BJ (cell line): ENCODE measurements at regions not wholly inside any gene's neighbourhood (a gene's known extent, or its start where the extent isn't known, plus 50 kb on each side); places are given as distances from the start of the nearest gene placed in this dataset.

Source experiments
- CTCF ChIA-PET: fragments of 350-600 bp; formaldehyde crosslinking; extraction: SDS; loops from one replicate; lab custom pipeline; 2021; ENCODE audit warnings: antibody characterized with exemption, inconsistent platforms; lab: Yijun Ruan, JAX
- POLR2A ChIA-PET: fragments of 300-600 bp; sonication (Branson Sonifier 250); formaldehyde crosslinking; extraction: SDS; loops from one replicate; lab custom pipeline; 2021; ENCODE audit warnings: antibody characterized with exemption; lab: Charles Lee
- DNase-seq: peaks from one replicate; pipeline ENCODE4 v3.0.0-alpha.2; 2011; ENCODE audit warnings: low read depth
- H3K27me3 ChIP-seq: 2 replicates; pipeline ENCODE4 v1.6.0; 2011; ENCODE audit warnings: low read length; ENCODE audit not compliant: control insufficient read depth, insufficient read depth
- H3K36me3 ChIP-seq: 2 replicates; pipeline ENCODE4 v1.5.1; 2011; ENCODE audit warnings: low read length; ENCODE audit not compliant: control insufficient read depth, insufficient read depth
- H3K4me3 ChIP-seq: 2 replicates; pipeline ENCODE4 v1.5.1; 2011; ENCODE audit warnings: low read depth, mild to moderate bottlenecking, control low read depth, low read length
- CTCF ChIP-seq: IDR thresholded peaks from 2 replicates; pipeline ENCODE4 v1.5.1; 2011; ENCODE audit warnings: low read depth, mild to moderate bottlenecking, control low read depth, inconsistent platforms, low read length, moderate library complexity; ENCODE audit not compliant: insufficient read depth

- CTCF ChIA-PET, result interaction anchor here (1.0 kb wide), 1 partner anchor 13 kb away, joined by 3 read pairs; no protein-coding TSS in a partner anchor
- no peaks in the 10 kb centered on the region for H3K27me3 ChIP-seq
- no peak for TF ChIP-seq CTCF
- POLR2A ChIA-PET, result no interaction called here
- H3K36me3 ChIP-seq, result no peaks in the 10 kb centered on the region
- DNase-seq, result no peak
- H3K4me3 ChIP-seq, result no peak overlapping the region
Observed at GRCh38 chr21:37982496-37983318, 66.5 kb upstream of the KCNJ6 start.

GRCh38 chr21:37983336-37984095 lies 67.3 kb upstream of the KCNJ6 start:
- Histone ChIP-seq H3K27me3 (no peaks in the 10 kb centered on the region), H3K36me3 (no peaks in the 10 kb centered on the region), H3K4me3 (no peak overlapping the region)
- TF ChIP-seq CTCF, result no peak
- ChIA-PET CTCF (interaction anchor here (1.0 kb wide), 1 partner anchor 13 kb away, joined by 3 read pairs; no protein-coding TSS in a partner anchor), POLR2A (no interaction called here)
- DNase-seq, result peak; percentile 41

- CTCF ChIA-PET, result no interaction called here
- Histone ChIP-seq H3K36me3 (no peaks in the 10 kb centered on the region), H3K4me3 (no peak overlapping the region), H3K27me3 (no peaks in the 10 kb centered on the region)
- DNase-seq, result no peak
- TF ChIP-seq CTCF, result no peak
- POLR2A ChIA-PET, result no interaction called here
Observed at GRCh38 chr21:37984416-37984815, 68.2 kb upstream of the KCNJ6 start.

DNA sequence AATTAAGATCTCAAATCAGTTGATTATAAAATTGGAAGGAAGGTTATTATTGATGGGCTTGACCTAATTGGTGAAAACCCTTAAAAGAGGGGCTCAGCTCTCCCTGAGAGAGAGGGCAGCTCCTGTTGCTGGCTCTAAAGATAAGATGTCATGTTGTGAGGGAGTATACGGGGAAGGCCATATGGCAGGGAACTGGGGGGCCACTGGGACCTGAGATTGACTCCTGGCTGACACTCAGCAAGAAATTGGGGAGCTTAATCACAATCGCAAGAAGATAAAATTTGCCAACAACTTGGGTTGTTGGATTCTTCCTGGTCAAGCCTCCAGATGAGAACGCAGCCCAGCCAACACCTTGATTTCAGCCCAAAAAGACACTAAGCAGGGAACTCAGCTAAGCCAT lies 69.7 kb upstream of the KCNJ6 start:
- H3K27me3 ChIP-seq, result no peaks in the 10 kb centered on the region; the same call in none of the 2 replicates
- TF ChIP-seq CTCF, result no peak
- H3K4me3 ChIP-seq, result no peak overlapping the region
- ChIA-PET CTCF (interaction anchor here (1.2 kb wide), 1 partner anchor 44 kb away, joined by 3 read pairs; no protein-coding TSS in a partner anchor), POLR2A (no interaction called here)
- DNase-seq, result no peak
- no peaks in the 10 kb centered on the region for H3K36me3 ChIP-seq

DNA sequence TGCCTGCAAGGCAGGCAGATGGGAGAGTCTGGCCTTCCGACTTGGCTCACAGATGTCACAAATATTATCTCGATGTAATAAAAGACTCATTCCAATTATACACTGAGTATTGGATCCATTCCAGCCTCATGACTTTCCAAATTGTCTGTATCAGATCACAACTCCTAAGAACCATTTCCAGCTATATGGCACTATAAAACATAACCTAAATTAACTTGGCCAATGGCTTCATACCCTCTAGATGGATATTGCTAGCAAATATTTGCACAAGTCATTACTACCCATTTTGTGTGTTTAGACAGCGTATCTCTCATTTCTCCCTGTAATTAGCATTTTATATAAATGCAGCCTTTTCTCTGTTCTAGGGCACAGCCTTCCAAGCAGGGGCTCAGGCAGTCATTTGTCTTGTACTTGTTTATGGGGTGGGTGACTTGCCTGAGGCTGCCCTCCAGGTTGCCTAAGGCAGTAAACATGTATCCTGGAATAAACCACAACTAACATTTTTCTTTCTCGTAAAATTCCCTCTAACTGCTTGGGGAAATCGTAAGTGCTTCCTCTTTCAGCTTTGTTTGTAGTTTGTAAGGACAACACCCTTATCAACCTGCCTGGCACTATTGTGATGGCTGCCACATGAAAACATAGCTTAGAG lies 70.6 kb upstream of the KCNJ6 start:
- CTCF ChIA-PET, result interaction anchor here (1.2 kb wide), 1 partner anchor 43 kb away, joined by 3 read pairs; no protein-coding TSS in a partner anchor
- DNase-seq, result no peak
- POLR2A ChIA-PET, result no interaction called here
- Histone ChIP-seq H3K4me3 (no peak overlapping the region), H3K36me3 (no peaks in the 10 kb centered on the region), H3K27me3 (no peaks in the 10 kb centered on the region; the same call in none of the 2 replicates)
- no peak for TF ChIP-seq CTCF
